GM21528 (cell line): ENCODE measurements at regions not wholly inside any gene's neighbourhood (a gene's known extent, or its start where the extent isn't known, plus 50 kb on each side); places are given as distances from the start of the nearest gene placed in this dataset.
"Not testable (repeated sequence)": the region's sequence is repeated elsewhere in the genome, so short reads cannot be mapped to it uniquely, and the experiment has no call there.

Experiments
- ATAC-seq: cut with Tn5 transposase; IDR thresholded peaks from one replicate; pipeline ENCODE4 v1.9.1; 2021; ENCODE audit warnings: mild to moderate bottlenecking, moderate library complexity; ENCODE audit not compliant: unreplicated experiment, low FRiP score

GRCh38 chr12:9543341-9543740 lies 64.4 kb downstream of the KLRB1 start:
- not testable (repeated sequence) for ATAC-seq

DNA sequence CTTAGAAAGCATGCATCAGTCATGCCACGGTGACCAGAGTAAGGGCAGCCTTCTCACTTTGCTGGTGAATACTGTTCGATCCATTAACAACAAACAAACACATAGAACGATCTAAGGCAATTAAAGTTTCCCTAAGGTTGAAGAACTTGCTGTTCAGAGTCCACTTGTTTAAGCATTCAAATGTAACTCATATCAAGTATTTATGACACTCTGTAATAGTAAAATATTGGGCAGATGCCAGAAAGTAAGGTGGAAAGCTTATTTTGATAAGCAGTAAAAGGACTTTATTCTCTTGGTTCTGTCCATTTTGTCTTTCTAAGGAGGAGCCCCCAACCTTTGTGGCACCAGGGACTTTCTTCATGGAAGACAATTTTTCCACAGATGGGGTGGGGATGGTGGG lies 64.9 kb downstream of the KLRB1 start:
- ATAC-seq = not testable (repeated sequence)

- ATAC-seq = not testable (repeated sequence)
Observed at GRCh38 chr12:9515925-9516324, 91.8 kb downstream of the KLRB1 start.

DNA sequence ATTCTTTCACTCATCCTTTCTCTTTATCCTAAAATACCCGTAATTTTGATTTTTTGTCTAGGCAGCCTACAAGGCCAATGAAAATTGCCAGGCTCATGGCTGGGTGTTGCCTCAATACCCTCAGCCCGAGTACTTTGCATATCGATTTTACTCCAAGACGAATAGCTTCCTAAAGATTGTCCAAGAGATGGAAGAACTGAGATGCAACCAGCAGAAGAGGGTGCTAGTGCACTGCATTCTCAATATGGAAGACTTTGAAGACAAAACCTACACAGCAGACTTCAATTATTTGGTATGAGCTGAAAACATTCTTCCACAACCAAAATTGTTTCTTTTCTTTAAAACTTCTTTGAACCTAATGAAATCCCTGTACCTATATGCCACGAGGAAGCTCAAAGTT lies 95.0 kb downstream of the KLRB1 start:
- ATAC-seq = not testable (repeated sequence)

DNA sequence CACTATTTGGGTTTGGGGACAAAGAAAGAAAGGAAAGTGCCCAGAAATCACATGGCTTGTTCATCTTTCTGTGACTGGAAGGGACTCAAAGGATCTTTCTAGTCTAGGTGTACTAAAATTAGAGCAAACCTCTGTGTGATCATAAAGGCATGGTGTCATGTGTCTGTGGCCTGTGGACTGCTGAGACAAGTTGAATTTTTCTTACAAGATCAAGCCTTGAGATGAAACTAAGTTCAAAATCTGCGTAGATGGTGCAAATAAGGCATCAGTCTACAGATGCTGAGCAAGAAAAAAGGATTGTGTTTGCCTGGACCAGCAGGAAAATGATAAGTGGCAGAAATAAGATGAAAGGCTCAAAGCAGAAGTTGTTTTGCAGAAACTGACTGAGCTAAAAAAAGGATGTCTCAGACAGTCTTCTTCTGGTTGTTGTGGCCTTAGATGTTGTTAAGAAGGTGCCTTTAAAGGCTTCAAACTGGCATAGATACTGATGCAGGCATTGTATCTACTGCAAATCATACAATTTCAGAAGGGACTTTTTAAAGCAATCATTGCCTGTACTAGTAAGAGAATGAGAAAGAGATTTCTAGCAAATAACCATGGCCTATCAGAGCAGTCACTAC lies 97.2 kb downstream of the KLRB1 start:
- ATAC-seq = not testable (repeated sequence)

GRCh38 chr12:9509464-9510161 lies 98.1 kb downstream of the KLRB1 start:
- no peak for ATAC-seq

DNA sequence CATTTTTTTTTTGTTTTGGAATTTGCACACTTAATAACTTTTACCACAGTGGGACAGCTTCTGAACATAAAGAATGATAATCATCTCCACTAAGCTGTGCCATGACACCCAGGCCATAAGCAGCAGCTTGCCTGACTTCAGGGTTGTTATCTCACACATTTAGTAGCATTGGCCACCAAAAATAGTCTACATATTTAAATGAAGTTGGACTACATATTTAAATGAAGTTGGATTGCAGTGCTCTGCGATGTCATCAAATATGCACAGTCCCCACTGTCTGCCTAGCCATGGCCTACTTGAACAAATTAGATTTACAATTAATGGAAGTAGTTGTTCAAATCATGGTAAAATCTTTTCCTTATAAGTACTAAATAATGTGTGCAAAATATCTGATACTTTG lies 101.0 kb downstream of the KLRB1 start:
- ATAC-seq = no peak

GRCh38 chr12:9503384-9503783 lies 104.3 kb downstream of the KLRB1 start:
- not testable (repeated sequence) for ATAC-seq

GRCh38 chr12:9502845-9503244 lies 104.9 kb downstream of the KLRB1 start:
- not testable (repeated sequence) for ATAC-seq

DNA sequence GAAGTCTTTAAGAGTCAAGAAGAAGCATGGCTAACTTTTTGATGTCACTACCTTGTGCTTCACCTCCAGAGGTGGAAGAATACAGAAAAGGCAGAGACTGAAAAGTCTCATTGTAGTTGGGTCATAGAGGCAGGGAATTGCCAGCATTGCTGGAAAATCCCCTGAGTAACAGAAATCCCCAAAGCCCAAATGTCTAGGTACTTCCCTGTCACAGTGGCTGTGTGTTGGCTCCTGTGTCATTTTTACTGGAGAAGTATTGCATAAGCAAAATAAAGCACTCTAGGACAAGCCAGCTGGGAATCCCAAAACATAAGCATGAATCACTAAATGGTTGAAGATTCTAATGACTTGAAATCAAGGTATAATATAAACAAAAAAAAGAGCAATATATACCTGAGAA lies 114.4 kb downstream of the KLRB1 start:
- ATAC-seq = not testable (repeated sequence)

DNA sequence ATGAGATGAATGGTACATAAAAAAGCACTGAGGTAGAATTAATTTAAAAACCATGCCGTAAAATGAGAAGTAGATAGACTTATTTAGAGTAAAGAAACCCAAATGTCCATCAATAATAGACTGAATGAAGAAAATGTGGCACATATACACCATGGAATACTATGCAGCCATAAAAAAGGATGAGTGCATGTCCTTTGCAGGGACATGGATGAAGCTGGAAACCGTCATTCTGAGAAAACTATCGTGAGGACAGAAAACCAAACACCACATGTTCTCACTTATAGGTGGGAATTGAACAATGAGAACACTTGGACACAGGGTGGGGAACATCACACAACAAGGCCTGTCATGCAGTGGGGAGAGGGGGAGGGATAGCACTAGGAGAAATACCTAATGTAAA lies 126.4 kb downstream of the KLRB1 start:
- ATAC-seq = not testable (repeated sequence)

- ATAC-seq = not testable (repeated sequence)
Observed at GRCh38 chr12:9474197-9474596, 133.5 kb downstream of the KLRB1 start.

GRCh38 chr12:9473638-9474037 lies 134.1 kb downstream of the KLRB1 start:
- not testable (repeated sequence) for ATAC-seq

GRCh38 chr12:9471501-9471900 lies 136.2 kb downstream of the KLRB1 start:
- not testable (repeated sequence) for ATAC-seq

- not testable (repeated sequence) for ATAC-seq
Observed at GRCh38 chr12:9470367-9470766, 137.3 kb downstream of the KLRB1 start.

GRCh38 chr12:9469956-9470355 lies 137.8 kb downstream of the KLRB1 start:
- ATAC-seq = not testable (repeated sequence)

GRCh38 chr12:9469463-9469862 lies 138.3 kb downstream of the KLRB1 start:
- not testable (repeated sequence) for ATAC-seq

DNA sequence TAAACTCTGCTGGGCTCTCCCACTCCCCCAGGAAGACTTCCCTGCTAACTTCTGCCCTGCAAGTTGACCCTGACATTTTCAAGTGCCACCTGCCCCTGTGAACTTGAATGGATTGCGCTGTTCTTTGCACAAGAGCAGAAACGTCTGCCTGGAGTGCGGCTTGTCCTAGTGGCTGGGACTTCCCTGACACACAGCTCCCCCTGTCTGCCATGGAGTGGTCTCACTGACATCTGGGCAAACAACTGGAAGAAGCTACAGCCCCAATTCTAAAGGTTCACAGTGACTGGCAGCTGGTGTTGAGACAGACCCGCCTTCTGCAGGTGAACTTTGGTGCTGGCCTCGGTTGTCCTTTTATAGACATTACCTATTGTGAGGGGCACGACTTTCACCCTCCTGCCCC lies 138.7 kb downstream of the KLRB1 start:
- ATAC-seq = not testable (repeated sequence)

DNA sequence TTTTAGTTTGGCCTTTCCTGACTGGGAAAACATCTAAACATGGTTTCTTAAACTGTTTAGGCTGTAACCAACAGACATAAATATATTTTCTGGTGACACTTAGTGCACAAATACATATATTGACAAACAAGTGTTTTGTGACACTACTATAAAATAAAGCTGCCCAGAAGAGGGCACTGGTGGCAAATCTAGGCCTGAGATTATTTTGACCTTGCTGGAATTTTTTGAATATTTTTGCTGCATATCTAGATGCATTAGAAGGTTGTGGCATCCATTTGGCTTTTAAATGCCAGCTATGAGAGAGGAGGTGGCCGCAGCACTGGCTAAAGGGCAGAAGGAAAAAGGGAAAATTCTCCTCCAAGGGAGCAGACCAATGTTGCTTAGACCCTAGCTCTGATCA lies 139.6 kb downstream of the KLRB1 start:
- ATAC-seq = not testable (repeated sequence)

DNA sequence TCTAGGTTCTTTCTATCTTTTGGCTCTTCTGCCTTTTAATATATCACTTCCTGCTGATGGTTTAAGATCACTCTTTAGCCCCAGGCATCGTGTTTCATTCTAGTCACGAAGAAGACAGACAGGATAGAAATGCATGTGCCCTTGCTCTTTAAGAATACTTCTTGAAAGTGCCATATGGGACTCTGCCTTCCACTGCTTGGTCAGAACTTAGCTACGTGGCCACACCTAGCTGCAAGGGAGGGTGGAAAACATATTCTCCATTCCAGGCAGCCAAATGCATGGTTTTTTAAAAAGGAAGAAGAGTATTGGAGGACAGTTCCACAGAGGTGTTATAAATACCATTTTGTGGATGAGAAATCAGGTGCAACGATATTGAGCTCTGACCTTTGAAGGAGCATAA lies 143.3 kb downstream of the KLRB1 start:
- ATAC-seq = no peak

- ATAC-seq = not testable (repeated sequence)
Observed at GRCh38 chr12:9455516-9455915, 152.2 kb downstream of the KLRB1 start.

GRCh38 chr12:9454021-9454420 lies 153.7 kb downstream of the KLRB1 start:
- ATAC-seq = not testable (repeated sequence)
